ENCODE measurements at regions not wholly inside any gene's neighbourhood (a gene's known extent, or its start where the extent isn't known, plus 50 kb on each side); places are given as distances from the start of the nearest gene placed in this dataset.

- TF ChIP-seq POLR2AphosphoS5 (IDR thresholded peaks at IDR 0.05), result no peak
- no peak for TF ChIP-seq POLR2A (IDR thresholded peaks at IDR 0.05)
- no peak for TF ChIP-seq CTCF (IDR thresholded peaks at IDR 0.05)
- no peak for TF ChIP-seq EP300 (IDR thresholded peaks at IDR 0.05)
Measured at GRCh38 chr5:15241216-15241821, 258.7 kb upstream of the FBXL7 start.

All from sigmoid colon (tissue), 4 donors.